WERI-Rb-1 (cell line): ENCODE measurements at regions not wholly inside any gene's neighbourhood (a gene's known extent, or its start where the extent isn't known, plus 50 kb on each side); places are given as distances from the start of the nearest gene placed in this dataset.
"Not testable (repeated sequence)": the region's sequence is repeated elsewhere in the genome, so short reads cannot be mapped to it uniquely, and the experiment has no call there.

Experiments used
- DNase-seq: peaks from one replicate; pipeline ENCODE4 v3.0.0-alpha.2; 2020
- H3K27ac ChIP-seq: fragments of 250-450 bp; sonication (Bioruptor Pico); 2 replicates; pipeline ENCODE4 v1.5.1; 2020; ENCODE audit warnings: mild to moderate bottlenecking, moderate library complexity
- H3K27me3 ChIP-seq: fragments of 250-450 bp; sonication (Bioruptor Pico); 2 replicates; pipeline ENCODE4 v1.5.1; 2021; ENCODE audit warnings: mild to moderate bottlenecking, low read depth, moderate library complexity; ENCODE audit not compliant: insufficient read depth, severe bottlenecking
- H3K36me3 ChIP-seq: fragments of 250-450 bp; sonication (Bioruptor Pico); 2 replicates; pipeline ENCODE4 v1.5.1; 2020; ENCODE audit warnings: mild to moderate bottlenecking, moderate library complexity
- H3K4me3 ChIP-seq: 2 replicates; pipeline ENCODE4 v1.5.1; 2011; ENCODE audit warnings: low read depth, mild to moderate bottlenecking, control low read depth, low read length
- H3K9me3 ChIP-seq: fragments of 250-450 bp; sonication (Bioruptor Pico); 2 replicates; pipeline ENCODE4 v1.5.1; 2021; ENCODE audit warnings: mild to moderate bottlenecking, moderate library complexity; ENCODE audit not compliant: severe bottlenecking
- TF ChIP-seq, protein P1 (sequence below): IDR thresholded peaks from 2 replicates; pipeline ENCODE4 v1.5.1; 2011; ENCODE audit warnings: low read depth, mild to moderate bottlenecking, control low read depth, inconsistent platforms, low read length

DNA sequence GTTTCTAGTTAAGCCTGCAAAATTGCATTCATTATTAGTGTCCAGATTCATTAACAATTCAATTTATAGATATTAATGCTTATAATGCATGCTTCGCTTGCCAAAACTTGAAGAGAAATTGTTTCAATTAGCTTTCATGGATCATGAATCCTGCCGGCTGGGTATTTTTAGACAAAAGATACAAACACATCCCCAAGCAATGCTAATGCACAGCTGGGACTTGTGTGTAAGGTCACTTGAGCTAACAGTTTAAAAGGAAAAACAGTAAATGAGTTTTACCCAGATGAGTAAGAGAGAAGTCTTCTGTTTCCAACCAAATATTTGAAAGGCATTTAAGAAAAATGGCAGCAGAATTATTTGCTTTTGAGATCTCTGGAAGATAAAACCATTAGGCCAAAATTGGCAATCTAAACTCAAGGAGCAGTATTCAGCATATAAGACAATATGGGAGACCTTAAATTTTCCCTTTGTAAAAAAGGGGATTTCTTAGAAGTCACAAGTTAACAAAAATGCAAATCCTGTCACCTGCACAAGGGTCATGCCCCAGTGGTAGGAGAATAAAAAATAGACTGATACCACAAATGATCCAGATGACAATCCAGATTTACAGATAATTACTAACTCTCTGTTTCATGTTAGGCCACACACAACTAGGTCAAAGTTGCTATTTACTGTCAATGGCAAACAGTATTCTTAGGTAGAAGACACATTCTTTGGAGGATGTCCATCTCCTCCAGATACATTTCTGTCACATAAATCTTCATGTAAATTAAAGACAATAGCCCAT lies 418.4 kb upstream of the PMFBP1 start:
- Histone ChIP-seq H3K27me3 (no peaks in the 10 kb centered on the region), H3K36me3 (no peaks in the 10 kb centered on the region), H3K9me3 (no peaks in the 10 kb centered on the region), H3K27ac (no peak overlapping the region), H3K4me3 (no peak overlapping the region)
- TF ChIP-seq, protein P1, sequence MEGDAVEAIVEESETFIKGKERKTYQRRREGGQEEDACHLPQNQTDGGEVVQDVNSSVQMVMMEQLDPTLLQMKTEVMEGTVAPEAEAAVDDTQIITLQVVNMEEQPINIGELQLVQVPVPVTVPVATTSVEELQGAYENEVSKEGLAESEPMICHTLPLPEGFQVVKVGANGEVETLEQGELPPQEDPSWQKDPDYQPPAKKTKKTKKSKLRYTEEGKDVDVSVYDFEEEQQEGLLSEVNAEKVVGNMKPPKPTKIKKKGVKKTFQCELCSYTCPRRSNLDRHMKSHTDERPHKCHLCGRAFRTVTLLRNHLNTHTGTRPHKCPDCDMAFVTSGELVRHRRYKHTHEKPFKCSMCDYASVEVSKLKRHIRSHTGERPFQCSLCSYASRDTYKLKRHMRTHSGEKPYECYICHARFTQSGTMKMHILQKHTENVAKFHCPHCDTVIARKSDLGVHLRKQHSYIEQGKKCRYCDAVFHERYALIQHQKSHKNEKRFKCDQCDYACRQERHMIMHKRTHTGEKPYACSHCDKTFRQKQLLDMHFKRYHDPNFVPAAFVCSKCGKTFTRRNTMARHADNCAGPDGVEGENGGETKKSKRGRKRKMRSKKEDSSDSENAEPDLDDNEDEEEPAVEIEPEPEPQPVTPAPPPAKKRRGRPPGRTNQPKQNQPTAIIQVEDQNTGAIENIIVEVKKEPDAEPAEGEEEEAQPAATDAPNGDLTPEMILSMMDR: no peak
- DNase-seq: no peak

DNA sequence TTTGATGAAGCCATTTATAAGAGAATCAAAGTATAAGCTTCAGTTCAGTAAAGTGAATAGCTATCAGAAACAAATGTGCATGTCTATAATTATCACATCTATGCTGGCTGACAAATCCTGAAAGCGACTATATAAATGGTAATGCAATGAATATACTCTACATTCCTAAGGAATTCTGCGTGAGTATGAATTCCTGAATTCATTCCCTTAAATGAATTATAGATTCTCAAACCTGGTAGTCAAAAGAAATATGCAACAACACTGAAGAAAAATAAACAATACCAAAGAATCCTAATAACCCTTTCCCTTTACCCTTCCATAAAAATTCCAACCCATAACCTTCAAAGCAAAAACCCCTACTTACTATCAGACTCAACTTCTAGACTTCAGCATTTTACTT lies 416.6 kb upstream of the PMFBP1 start:
- no peak overlapping the region for H3K27ac ChIP-seq
- no peak for DNase-seq
- no peaks in the 10 kb centered on the region for H3K9me3 ChIP-seq
- H3K27me3 ChIP-seq: no peaks in the 10 kb centered on the region
- H3K4me3 ChIP-seq: no peak overlapping the region
- H3K36me3 ChIP-seq: no peaks in the 10 kb centered on the region
- TF ChIP-seq, protein P1: no peak

DNA sequence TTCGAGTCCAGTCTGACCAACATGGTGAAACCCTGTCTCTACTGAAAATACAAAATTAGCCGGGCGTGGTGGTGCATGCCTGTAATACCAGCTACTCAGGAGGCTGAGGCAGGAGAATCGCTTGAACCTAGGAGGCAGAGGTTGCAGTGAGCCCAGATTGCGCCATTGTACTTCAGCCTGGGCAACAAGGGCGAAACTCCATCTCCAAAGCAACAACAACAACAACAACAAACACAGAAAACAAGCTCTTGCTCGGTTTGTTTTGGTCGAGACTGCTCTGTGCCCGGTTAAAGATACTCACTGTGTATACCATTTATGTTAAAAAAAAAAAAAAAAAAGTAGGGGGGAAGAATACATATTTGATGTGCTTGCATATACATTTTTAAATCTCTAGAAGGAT lies 406.1 kb upstream of the PMFBP1 start:
- not testable (repeated sequence) for H3K36me3 ChIP-seq, H3K9me3 ChIP-seq, H3K27me3 ChIP-seq, DNase-seq, H3K4me3 ChIP-seq, H3K27ac ChIP-seq

DNA sequence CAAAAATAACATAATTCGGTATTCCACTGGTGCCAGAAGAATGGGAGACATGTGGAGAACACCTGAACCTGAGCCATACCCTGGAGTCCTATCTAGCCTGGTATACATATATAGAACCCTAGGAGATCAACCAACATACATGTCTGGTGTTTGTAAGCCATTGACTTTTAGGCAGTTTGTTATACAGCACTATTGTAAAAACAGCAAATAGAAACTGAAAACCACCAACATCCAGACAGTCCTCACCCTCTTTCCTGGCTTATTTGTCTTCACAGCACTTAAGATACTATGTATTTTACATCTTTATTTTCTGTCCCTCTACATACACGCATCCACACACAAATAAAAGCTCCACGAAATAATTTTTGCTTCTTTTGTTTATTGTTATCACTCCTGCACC lies 404.2 kb upstream of the PMFBP1 start:
- TF ChIP-seq, protein P1: no peak
- Histone ChIP-seq H3K4me3 (no peak overlapping the region), H3K36me3 (no peaks in the 10 kb centered on the region), H3K27ac (no peak overlapping the region), H3K9me3 (no peaks in the 10 kb centered on the region), H3K27me3 (no peaks in the 10 kb centered on the region)
- DNase-seq: no peak

DNA sequence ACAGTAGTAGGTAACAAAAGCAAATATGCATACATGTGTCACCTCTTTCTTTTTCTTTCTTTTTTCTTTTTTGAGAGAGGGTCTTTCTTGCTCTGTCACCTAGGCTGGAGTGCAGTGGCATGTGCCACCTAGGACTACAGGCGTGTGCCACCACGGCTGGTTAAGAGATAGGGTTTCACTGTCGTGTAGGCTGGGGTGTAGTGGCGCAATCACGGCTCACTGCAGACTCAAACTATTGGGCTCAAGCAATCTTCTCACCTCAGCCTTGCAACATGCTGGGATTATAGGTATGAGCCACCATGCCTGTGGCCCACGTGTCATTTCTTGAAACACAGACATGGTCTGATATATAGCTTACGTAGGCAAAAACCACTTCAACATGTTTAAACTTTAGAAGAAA lies 397.7 kb upstream of the PMFBP1 start:
- Histone ChIP-seq H3K4me3 (no peak overlapping the region), H3K36me3 (no peaks in the 10 kb centered on the region), H3K27me3 (no peaks in the 10 kb centered on the region), H3K27ac (no peak overlapping the region), H3K9me3 (no peaks in the 10 kb centered on the region)
- DNase-seq: no peak
- TF ChIP-seq, protein P1: no peak

DNA sequence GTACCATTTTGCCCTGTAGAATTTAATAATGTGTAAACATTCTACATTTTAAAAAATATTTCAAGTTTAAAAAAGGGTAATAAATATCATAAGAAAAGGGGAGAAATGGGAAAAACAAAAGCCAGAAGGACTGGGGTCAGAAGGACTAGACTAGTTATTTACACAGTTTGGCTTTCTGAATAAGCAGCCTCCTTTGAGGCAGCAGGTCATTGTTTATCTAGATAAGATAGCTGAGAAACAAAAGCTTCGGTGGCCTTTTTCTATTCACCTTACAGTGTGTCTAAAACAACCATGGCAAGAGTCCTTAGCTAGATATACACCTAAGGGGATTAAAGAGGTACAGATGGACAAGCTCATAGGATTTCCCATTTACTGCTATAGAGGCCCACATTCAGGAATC lies 396.5 kb upstream of the PMFBP1 start:
- no peaks in the 10 kb centered on the region for H3K9me3 ChIP-seq
- H3K27ac ChIP-seq: no peak overlapping the region
- H3K27me3 ChIP-seq: no peaks in the 10 kb centered on the region
- DNase-seq: no peak
- H3K36me3 ChIP-seq: no peaks in the 10 kb centered on the region
- H3K4me3 ChIP-seq: no peak overlapping the region
- TF ChIP-seq, protein P1: no peak
